HepG2 (cell line): ENCODE measurements at regions not wholly inside any gene's neighbourhood (a gene's known extent, or its start where the extent isn't known, plus 50 kb on each side); places are given as distances from the start of the nearest gene placed in this dataset.

Experiments used
- BRD4 ChIP-seq: sonication (generic); formaldehyde crosslinking; IDR thresholded peaks from 2 replicates; pipeline ENCODE4 v1.4.0; 2020; ENCODE audit warnings: missing genetic modification reagents
- CREM ChIP-seq, 2 experiments: sonication (generic) in 1 of 2; formaldehyde crosslinking in 1 of 2; IDR thresholded peaks; 2 replicates each; pipeline versions ENCODE4 v1.4.0 to v1.6.1; 2016 to 2020; ENCODE audit warnings: antibody characterized with exemption in 1 of 2, mild to moderate bottlenecking in 1 of 2, missing genetic modification reagents in 1 of 2
- FOXC1 ChIP-seq: sonication (generic); formaldehyde crosslinking; IDR thresholded peaks from 2 replicates; pipeline ENCODE4 v1.8.0; 2022; ENCODE audit warnings: mild to moderate bottlenecking, missing genetic modification reagents, borderline replicate concordance
- JUND ChIP-seq: sonication (generic); formaldehyde crosslinking; IDR thresholded peaks from 2 replicates; pipeline ENCODE4 v1.8.0; 2022; ENCODE audit warnings: mild to moderate bottlenecking, missing genetic modification reagents
- KDM5B ChIP-seq: sonication (generic); formaldehyde crosslinking; IDR thresholded peaks from 2 replicates; pipeline ENCODE4 v1.4.0; 2020; ENCODE audit warnings: missing genetic modification reagents, mild to moderate bottlenecking, borderline replicate concordance
- KMT2B ChIP-seq: IDR thresholded peaks from 2 replicates; pipeline ENCODE4 v1.6.1; 2016; ENCODE audit warnings: missing genetic modification reagents, missing compliant biosample characterization
- MIXL1 ChIP-seq: IDR thresholded peaks from 2 replicates; pipeline ENCODE4 v1.6.1; 2016
- SRSF1 ChIP-seq: fragments of 200-400 bp; formaldehyde crosslinking; optimal IDR thresholded peaks from 2 replicates; pipeline ENCODE3; 2017; ENCODE audit warnings: mild to moderate bottlenecking, low read depth, low read length, moderate library complexity
- SRY ChIP-seq: sonication (generic); formaldehyde crosslinking; IDR thresholded peaks from 2 replicates; pipeline ENCODE4 v1.8.0; 2022; ENCODE audit warnings: mild to moderate bottlenecking, missing genetic modification reagents
- SSRP1 ChIP-seq: IDR thresholded peaks from 2 replicates; pipeline ENCODE4 v1.6.1; 2016; ENCODE audit warnings: control low read depth
- STAT5B ChIP-seq: sonication (generic); formaldehyde crosslinking; IDR thresholded peaks from 2 replicates; pipeline ENCODE4 v1.4.0; 2020; ENCODE audit warnings: missing genetic modification reagents
- THAP11 ChIP-seq: IDR thresholded peaks from 2 replicates; pipeline ENCODE4 v1.6.1; 2016; ENCODE audit warnings: missing biosample characterization, missing genetic modification reagents
- ZNF777 ChIP-seq: sonication (generic); formaldehyde crosslinking; IDR thresholded peaks from 2 replicates; pipeline ENCODE4 v1.4.0; 2020; ENCODE audit warnings: missing genetic modification reagents
- ZNF792 ChIP-seq: IDR thresholded peaks from 2 replicates; pipeline ENCODE4 v1.6.1; 2016
- TF ChIP-seq, protein P1 (sequence below): sonication (generic); formaldehyde crosslinking; IDR thresholded peaks from 2 replicates; pipeline ENCODE4 v1.4.0; 2020; ENCODE audit warnings: missing genetic modification reagents
- TF ChIP-seq, protein P2 (sequence below): IDR thresholded peaks from 2 replicates; pipeline ENCODE4 v1.6.1; 2018; ENCODE audit warnings: missing genetic modification reagents, mild to moderate bottlenecking, missing compliant biosample characterization
- TF ChIP-seq, protein P3 (sequence below): IDR thresholded peaks from 2 replicates; pipeline ENCODE4 v1.6.1; 2016; ENCODE audit warnings: mild to moderate bottlenecking
- TF ChIP-seq, protein P4 (sequence below): sonication (generic); formaldehyde crosslinking; IDR thresholded peaks from 2 replicates; pipeline ENCODE4 v1.5.0; 2020; ENCODE audit warnings: missing genetic modification reagents
- TF ChIP-seq, protein P5 (sequence below): sonication (generic); formaldehyde crosslinking; IDR thresholded peaks from 2 replicates; pipeline ENCODE4 v1.4.0; 2020; ENCODE audit warnings: missing genetic modification reagents
- TF ChIP-seq, protein P6 (sequence below): sonication (generic); formaldehyde crosslinking; IDR thresholded peaks from 2 replicates; pipeline ENCODE4 v1.5.1; 2020; ENCODE audit warnings: mild to moderate bottlenecking, moderate library complexity, missing genetic modification reagents

DNA sequence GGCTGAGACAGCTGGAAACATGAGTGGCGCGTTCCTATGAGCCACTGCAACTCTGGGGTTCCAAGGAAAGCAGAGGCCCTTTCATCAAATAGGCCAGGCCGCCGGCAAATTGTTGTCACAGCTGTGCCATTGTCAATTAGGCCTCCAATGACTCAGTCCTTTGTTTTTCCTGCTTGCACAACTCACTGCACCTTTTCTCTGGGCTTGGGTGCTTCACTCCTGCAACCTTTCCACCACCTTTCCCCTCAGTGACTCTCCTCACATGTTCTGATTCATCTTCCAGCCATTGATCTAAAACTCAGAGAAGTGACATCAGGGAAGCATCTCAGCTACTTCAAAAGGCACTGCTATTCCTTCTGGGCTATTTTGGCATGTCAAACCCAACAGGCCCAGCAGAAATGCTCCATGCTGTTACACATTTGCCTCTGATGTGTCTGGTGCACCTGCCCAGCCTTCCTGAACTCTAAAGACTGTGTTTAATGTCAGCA, 653.7 kb downstream of the NR2F1-AS1 start (continued):
- TF ChIP-seq, protein P1, sequence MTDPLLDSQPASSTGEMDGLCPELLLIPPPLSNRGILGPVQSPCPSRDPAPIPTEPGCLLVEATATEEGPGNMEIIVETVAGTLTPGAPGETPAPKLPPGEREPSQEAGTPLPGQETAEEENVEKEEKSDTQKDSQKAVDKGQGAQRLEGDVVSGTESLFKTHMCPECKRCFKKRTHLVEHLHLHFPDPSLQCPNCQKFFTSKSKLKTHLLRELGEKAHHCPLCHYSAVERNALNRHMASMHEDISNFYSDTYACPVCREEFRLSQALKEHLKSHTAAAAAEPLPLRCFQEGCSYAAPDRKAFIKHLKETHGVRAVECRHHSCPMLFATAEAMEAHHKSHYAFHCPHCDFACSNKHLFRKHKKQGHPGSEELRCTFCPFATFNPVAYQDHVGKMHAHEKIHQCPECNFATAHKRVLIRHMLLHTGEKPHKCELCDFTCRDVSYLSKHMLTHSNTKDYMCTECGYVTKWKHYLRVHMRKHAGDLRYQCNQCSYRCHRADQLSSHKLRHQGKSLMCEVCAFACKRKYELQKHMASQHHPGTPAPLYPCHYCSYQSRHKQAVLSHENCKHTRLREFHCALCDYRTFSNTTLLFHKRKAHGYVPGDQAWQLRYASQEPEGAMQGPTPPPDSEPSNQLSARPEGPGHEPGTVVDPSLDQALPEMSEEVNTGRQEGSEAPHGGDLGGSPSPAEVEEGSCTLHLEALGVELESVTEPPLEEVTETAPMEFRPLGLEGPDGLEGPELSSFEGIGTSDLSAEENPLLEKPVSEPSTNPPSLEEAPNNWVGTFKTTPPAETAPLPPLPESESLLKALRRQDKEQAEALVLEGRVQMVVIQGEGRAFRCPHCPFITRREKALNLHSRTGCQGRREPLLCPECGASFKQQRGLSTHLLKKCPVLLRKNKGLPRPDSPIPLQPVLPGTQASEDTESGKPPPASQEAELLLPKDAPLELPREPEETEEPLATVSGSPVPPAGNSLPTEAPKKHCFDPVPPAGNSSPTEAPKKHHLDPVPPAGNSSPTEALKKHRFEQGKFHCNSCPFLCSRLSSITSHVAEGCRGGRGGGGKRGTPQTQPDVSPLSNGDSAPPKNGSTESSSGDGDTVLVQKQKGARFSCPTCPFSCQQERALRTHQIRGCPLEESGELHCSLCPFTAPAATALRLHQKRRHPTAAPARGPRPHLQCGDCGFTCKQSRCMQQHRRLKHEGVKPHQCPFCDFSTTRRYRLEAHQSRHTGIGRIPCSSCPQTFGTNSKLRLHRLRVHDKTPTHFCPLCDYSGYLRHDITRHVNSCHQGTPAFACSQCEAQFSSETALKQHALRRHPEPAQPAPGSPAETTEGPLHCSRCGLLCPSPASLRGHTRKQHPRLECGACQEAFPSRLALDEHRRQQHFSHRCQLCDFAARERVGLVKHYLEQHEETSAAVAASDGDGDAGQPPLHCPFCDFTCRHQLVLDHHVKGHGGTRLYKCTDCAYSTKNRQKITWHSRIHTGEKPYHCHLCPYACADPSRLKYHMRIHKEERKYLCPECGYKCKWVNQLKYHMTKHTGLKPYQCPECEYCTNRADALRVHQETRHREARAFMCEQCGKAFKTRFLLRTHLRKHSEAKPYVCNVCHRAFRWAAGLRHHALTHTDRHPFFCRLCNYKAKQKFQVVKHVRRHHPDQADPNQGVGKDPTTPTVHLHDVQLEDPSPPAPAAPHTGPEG, result no peak
- TF ChIP-seq JUND (peak; percentile 97), KMT2B (CRISPR knock-in tag) (peak; percentile 71), STAT5B (CRISPR knock-in tag) (0 out of 2 replicates have a peak, but pooled peaks have one; percentile 20), MIXL1 (CRISPR knock-in tag) (peak; percentile 98), FOXC1 (CRISPR knock-in tag) (no peak), SRY (CRISPR knock-in tag) (no peak), BRD4 (CRISPR knock-in tag) (0 out of 2 replicates have a peak, but pooled peaks have one; percentile 26), ZNF792 (CRISPR knock-in tag) (peak; percentile 88), CREM (IDR thresholded peaks at IDR 0.05) (peak; percentile 84), CREM (CRISPR knock-in tag; IDR thresholded peaks at IDR 0.05) (no peak), THAP11 (CRISPR knock-in tag) (peak; percentile 75), SSRP1 (CRISPR knock-in tag) (0 out of 2 replicates have a peak, but pooled peaks have one; percentile 53), KDM5B (CRISPR knock-in tag) (0 out of 2 replicates have a peak, but pooled peaks have one; percentile 50), SRSF1 (no peak), ZNF777 (CRISPR knock-in tag) (no peak)
- TF ChIP-seq, protein P2, sequence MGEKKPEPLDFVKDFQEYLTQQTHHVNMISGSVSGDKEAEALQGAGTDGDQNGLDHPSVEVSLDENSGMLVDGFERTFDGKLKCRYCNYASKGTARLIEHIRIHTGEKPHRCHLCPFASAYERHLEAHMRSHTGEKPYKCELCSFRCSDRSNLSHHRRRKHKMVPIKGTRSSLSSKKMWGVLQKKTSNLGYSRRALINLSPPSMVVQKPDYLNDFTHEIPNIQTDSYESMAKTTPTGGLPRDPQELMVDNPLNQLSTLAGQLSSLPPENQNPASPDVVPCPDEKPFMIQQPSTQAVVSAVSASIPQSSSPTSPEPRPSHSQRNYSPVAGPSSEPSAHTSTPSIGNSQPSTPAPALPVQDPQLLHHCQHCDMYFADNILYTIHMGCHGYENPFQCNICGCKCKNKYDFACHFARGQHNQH (CRISPR knock-in tag), result peak; percentile 97
- TF ChIP-seq, protein P3, sequence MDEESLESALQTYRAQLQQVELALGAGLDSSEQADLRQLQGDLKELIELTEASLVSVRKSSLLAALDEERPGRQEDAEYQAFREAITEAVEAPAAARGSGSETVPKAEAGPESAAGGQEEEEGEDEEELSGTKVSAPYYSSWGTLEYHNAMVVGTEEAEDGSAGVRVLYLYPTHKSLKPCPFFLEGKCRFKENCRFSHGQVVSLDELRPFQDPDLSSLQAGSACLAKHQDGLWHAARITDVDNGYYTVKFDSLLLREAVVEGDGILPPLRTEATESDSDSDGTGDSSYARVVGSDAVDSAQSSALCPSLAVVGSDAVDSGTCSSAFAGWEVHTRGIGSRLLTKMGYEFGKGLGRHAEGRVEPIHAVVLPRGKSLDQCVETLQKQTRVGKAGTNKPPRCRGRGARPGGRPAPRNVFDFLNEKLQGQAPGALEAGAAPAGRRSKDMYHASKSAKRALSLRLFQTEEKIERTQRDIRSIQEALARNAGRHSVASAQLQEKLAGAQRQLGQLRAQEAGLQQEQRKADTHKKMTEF, result peak; percentile 96
- TF ChIP-seq, protein P4, sequence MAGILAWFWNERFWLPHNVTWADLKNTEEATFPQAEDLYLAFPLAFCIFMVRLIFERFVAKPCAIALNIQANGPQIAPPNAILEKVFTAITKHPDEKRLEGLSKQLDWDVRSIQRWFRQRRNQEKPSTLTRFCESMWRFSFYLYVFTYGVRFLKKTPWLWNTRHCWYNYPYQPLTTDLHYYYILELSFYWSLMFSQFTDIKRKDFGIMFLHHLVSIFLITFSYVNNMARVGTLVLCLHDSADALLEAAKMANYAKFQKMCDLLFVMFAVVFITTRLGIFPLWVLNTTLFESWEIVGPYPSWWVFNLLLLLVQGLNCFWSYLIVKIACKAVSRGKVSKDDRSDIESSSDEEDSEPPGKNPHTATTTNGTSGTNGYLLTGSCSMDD (CRISPR knock-in tag), result no peak
- TF ChIP-seq, protein P5, sequence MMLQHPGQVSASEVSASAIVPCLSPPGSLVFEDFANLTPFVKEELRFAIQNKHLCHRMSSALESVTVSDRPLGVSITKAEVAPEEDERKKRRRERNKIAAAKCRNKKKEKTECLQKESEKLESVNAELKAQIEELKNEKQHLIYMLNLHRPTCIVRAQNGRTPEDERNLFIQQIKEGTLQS (CRISPR knock-in tag), result peak; percentile 96
- TF ChIP-seq, protein P6, sequence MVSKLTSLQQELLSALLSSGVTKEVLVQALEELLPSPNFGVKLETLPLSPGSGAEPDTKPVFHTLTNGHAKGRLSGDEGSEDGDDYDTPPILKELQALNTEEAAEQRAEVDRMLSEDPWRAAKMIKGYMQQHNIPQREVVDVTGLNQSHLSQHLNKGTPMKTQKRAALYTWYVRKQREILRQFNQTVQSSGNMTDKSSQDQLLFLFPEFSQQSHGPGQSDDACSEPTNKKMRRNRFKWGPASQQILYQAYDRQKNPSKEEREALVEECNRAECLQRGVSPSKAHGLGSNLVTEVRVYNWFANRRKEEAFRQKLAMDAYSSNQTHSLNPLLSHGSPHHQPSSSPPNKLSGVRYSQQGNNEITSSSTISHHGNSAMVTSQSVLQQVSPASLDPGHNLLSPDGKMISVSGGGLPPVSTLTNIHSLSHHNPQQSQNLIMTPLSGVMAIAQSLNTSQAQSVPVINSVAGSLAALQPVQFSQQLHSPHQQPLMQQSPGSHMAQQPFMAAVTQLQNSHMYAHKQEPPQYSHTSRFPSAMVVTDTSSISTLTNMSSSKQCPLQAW (CRISPR knock-in tag), result peak; percentile 74
